Heart left ventricle (tissue), 16 donors: ENCODE measurements at regions not wholly inside any gene's neighbourhood (a gene's known extent, or its start where the extent isn't known, plus 50 kb on each side); places are given as distances from the start of the nearest gene placed in this dataset.
A peak's percentile ranks its signal among the peaks of the same experiment; 100 is the strongest.

Experiments used
- ATAC-seq, 4 donors: fragments of 200-7000 bp; cut with Tn5 transposase; one replicate each; pipeline ENCODE4 v1.9.1; 2020 to 2022; ENCODE audit warnings: moderate library complexity in 4 of 4, mild to moderate bottlenecking in 3 of 4, moderate number of reproducible peaks in 1 of 4
- DNase-seq, 5 donors: peaks; one replicate each; pipeline ENCODE4 v3.0.0-alpha.2; 2020
- H3K27ac ChIP-seq, 12 donors: fragments of 200-600 bp; sonication (generic) in 4 of 12; one replicate each; pipeline versions ENCODE4 v1.5.0 to v1.8.0; 2016 to 2022; ENCODE audit warnings: mild to moderate bottlenecking in 2 of 12
- H3K27me3 ChIP-seq, 9 donors: fragments of 200-600 bp; sonication (generic) in 2 of 9; one replicate each; pipeline versions ENCODE4 v1.5.1 to v1.8.0; 2016 to 2022; ENCODE audit warnings: mild to moderate bottlenecking in 3 of 9
- H3K36me3 ChIP-seq, 9 donors: fragments of 200-600 bp; sonication (generic) in 2 of 9; one replicate each; pipeline versions ENCODE4 v1.5.0 to v1.8.0; 2018 to 2022; ENCODE audit warnings: mild to moderate bottlenecking in 2 of 9
- H3K4me1 ChIP-seq, 12 donors: fragments of 200-600 bp; sonication (generic) in 4 of 12; one replicate each; pipeline versions ENCODE4 v1.5.0 to v1.8.0; 2016 to 2022; ENCODE audit warnings: mild to moderate bottlenecking in 3 of 12
- H3K4me3 ChIP-seq, 12 donors: fragments of 200-600 bp; sonication (generic) in 4 of 12; one replicate each; pipeline versions ENCODE4 v1.5.0 to v1.8.0; 2017 to 2022; ENCODE audit warnings: mild to moderate bottlenecking in 9 of 12, moderate library complexity in 4 of 12
- H3K9me3 ChIP-seq, 12 donors: fragments of 200-600 bp; sonication (generic) in 4 of 12; one replicate each; pipeline versions ENCODE4 v1.5.0 to v1.8.0; 2016 to 2022; ENCODE audit warnings: mild to moderate bottlenecking in 1 of 12
- POLR2A ChIP-seq, 2 donors: fragments of 450-650 bp; IDR thresholded peaks; one replicate each; pipeline ENCODE4 v1.6.1; 2017; ENCODE audit warnings: antibody characterized with exemption in 2 of 2, mild to moderate bottlenecking in 2 of 2, moderate library complexity in 2 of 2
- WGBS, 4 donors: extraction: QIAGEN DNeasy Blood & Tissue Kit in 2 of 4; methylation state at CpG; one replicate each; pipeline versions ENCODE4 v1.1.5 to v1.1.7; 2013 to 2018; 5-methylcytosine and 5-hydroxymethylcytosine counted together
- intact Hi-C, 10 donors: fragments of 100-400 bp; cut with DNase I; formaldehyde crosslinking; loops; one replicate each; pipeline versions ENCODE4 v1.11.1 to v1.14.2; 2022
- TF ChIP-seq, protein P1 (sequence below), 12 donors: fragments of 200-600 bp; sonication (generic) in 4 of 12; IDR thresholded peaks; one replicate each; pipeline versions ENCODE4 v1.5.0 to v1.8.0; 2018 to 2022; ENCODE audit warnings: antibody characterized with exemption in 12 of 12, mild to moderate bottlenecking in 5 of 12
- donor health status: ischemic (EF 13 %, LVEDD 7.1; RV severe dilation, severe dysfunction).
- donor health status: healthy with polysubstance abuse.
- donor health status: DM: no; HTN: yes; CAD: no.
- donor health status: DM: no; HTN: no; CAD: no.
- donor health status: ischemic (EF 25% LVEDD 6.9; RV normal size, moderate dysfunction).
- donor health status: ischemic (EF 25% LVEDD 5.7; RV mildly dilated, moderate dysfunction).
- donor health status: healthy.
- donor health status: DM: yes; HTN: yes; CAD: no.
- donor health status: ischemic (EF 35%, LVEDD 5.7; RV mildly dilated, moderate dysfunction).
- donor health status: nonischemic (EF 11% LVEDD 7.7; RV severe dilation, severe dysfunction).
- donor health status: DM: yes; HTN: yes; CAD: no.
- donor health status: PGD.
- donor health status: ischemic (EF 29% LVEDD 5.4; RV normal size, mild dysfunction).
- donor health status: nonischemic (EF 23%, LVEDD 6.1; RV moderate dilation, normal function).

DNA sequence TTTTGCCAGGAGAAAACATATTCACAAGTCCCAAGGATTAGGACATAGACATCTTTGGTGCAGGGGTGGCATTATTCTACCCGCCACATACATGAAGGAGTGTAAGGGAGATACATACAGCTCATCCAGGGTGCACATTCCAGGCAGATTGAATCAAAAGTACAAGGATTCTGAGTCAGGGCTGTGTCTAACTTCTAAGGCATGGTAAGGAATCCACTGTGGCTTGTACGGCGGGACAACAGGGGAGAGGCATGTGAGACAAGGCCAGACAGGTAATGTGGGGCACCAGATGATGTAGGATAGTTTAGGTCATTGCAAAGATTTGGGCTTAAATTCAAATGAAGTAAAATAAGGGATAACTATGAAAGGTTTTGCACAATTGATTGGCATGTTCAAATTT, 780.9 kb downstream of the C6orf118 start:
- H3K36me3 ChIP-seq, result no peaks in the 10 kb centered on the region
- H3K4me3 ChIP-seq, result no peak overlapping the region
- 76 to 95% (median 79%) methylated on average over 3 of the region's 3 CpGs for WGBS, 4 donors
- intact Hi-C loops, result no loop called here
- H3K4me1 ChIP-seq, result peaks cover 0 to 12% (median 0%) of the 10 kb centered on the region in 12 donors
- DNase-seq (no peak), ATAC-seq (no peak)
- peaks cover 0 to 15% (median 0%) of the 10 kb centered on the region in 12 donors for H3K9me3 ChIP-seq
- H3K27me3 ChIP-seq, result no peaks in the 10 kb centered on the region
- H3K27ac ChIP-seq, result no peak overlapping the region
- TF ChIP-seq POLR2A (IDR thresholded peaks at IDR 0.05), result no peak
- TF ChIP-seq, protein P1, sequence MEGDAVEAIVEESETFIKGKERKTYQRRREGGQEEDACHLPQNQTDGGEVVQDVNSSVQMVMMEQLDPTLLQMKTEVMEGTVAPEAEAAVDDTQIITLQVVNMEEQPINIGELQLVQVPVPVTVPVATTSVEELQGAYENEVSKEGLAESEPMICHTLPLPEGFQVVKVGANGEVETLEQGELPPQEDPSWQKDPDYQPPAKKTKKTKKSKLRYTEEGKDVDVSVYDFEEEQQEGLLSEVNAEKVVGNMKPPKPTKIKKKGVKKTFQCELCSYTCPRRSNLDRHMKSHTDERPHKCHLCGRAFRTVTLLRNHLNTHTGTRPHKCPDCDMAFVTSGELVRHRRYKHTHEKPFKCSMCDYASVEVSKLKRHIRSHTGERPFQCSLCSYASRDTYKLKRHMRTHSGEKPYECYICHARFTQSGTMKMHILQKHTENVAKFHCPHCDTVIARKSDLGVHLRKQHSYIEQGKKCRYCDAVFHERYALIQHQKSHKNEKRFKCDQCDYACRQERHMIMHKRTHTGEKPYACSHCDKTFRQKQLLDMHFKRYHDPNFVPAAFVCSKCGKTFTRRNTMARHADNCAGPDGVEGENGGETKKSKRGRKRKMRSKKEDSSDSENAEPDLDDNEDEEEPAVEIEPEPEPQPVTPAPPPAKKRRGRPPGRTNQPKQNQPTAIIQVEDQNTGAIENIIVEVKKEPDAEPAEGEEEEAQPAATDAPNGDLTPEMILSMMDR (IDR thresholded peaks at IDR 0.05), result no peak

- Histone ChIP-seq H3K36me3 (no peaks in the 10 kb centered on the region), H3K4me1 (no peaks in the 10 kb centered on the region), H3K9me3 (peaks cover 0 to 36% (median 16%) of the 10 kb centered on the region in 12 donors), H3K4me3 (no peak overlapping the region), H3K27me3 (no peaks in the 10 kb centered on the region), H3K27ac (no peak overlapping the region)
- intact Hi-C loops, result no loop called here
- TF ChIP-seq, protein P1 (IDR thresholded peaks at IDR 0.05), result no peak
- TF ChIP-seq POLR2A (IDR thresholded peaks at IDR 0.05), result no peak
- whole genome bisulfite sequencing, 4 donors, result 76 to 97% (median 83%) methylated on average over 1 of the region's 1 CpG
- DNase-seq, result no peak
- no peak for ATAC-seq
These were observed 786.2 kb downstream of the C6orf118 start for GRCh38 chr6:164523087-164523654.

GRCh38 chr6:164520916-164521315, 788.5 kb downstream of the C6orf118 start:
- Histone ChIP-seq H3K4me3 (no peak overlapping the region), H3K36me3 (no peaks in the 10 kb centered on the region), H3K27me3 (no peaks in the 10 kb centered on the region), H3K27ac (no peak overlapping the region), H3K4me1 (no peaks in the 10 kb centered on the region), H3K9me3 (peaks cover 0 to 34% (median 13%) of the 10 kb centered on the region in 12 donors)
- WGBS, 4 donors, result 46 to 63% (median 57%) methylated on average over 4 of the region's 4 CpGs
- intact Hi-C loops, result no loop called here
- DNase-seq, result no peak
- TF ChIP-seq, protein P1 (IDR thresholded peaks at IDR 0.05), result no peak
- no peak for TF ChIP-seq POLR2A (IDR thresholded peaks at IDR 0.05)
- ATAC-seq, result no peak

GRCh38 chr6:164507206-164507940, 802.0 kb downstream of the C6orf118 start:
- TF ChIP-seq, protein P1 (IDR thresholded peaks at IDR 0.05), result no peak
- no peak for TF ChIP-seq POLR2A (IDR thresholded peaks at IDR 0.05)
- ATAC-seq (no peak), DNase-seq (no peak)
- H3K9me3 ChIP-seq, result peaks cover 0 to 4% (median 0%) of the 10 kb centered on the region in 12 donors
- H3K4me1 ChIP-seq, result no peaks in the 10 kb centered on the region
- no peaks in the 10 kb centered on the region for H3K36me3 ChIP-seq
- intact Hi-C loops, result no loop called here
- peak overlapping the region in 3 of 12 donors; percentile 18 to 29 (median 19) for H3K4me3 ChIP-seq
- peak overlapping the region in 2 of 12 donors; percentile 21 to 48 for H3K27ac ChIP-seq
- WGBS, 4 donors, result 65 to 74% (median 70%) methylated on average over 8 of the region's 8 CpGs
- no peaks in the 10 kb centered on the region for H3K27me3 ChIP-seq
